HG03521 (cell line): ENCODE measurements at regions not wholly inside any gene's neighbourhood (a gene's known extent, or its start where the extent isn't known, plus 50 kb on each side); places are given as distances from the start of the nearest gene placed in this dataset.
"Not testable (repeated sequence)": the region's sequence is repeated elsewhere in the genome, so short reads cannot be mapped to it uniquely, and the experiment has no call there.

Experiments
- ATAC-seq: cut with Tn5 transposase; IDR thresholded peaks from one replicate; pipeline ENCODE4 v1.9.1; 2021; ENCODE audit warnings: mild to moderate bottlenecking, moderate library complexity; ENCODE audit not compliant: unreplicated experiment

- no peak for ATAC-seq
These were observed 562.5 kb upstream of the FAM98A start for GRCh38 chr2:34161549-34161948.

DNA sequence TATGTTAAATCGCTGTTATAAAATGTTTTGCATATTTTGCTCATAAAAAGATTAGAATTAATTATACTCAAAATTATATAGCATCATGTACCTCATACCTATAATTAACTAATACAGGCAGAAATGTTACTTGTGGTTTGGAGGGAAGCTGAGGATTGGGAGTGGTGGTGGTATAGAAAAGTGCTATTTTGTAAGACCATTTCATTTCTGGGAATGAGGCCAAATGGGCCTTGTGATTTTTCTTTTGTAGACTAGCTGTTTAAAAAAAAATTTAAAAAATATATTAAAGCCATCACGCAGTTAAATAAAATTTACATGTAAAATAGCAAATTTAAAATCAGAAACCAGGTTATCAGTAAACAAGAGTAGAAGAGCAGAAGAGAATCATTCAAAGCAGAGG, 560.8 kb upstream of the FAM98A start:
- ATAC-seq = no peak

DNA sequence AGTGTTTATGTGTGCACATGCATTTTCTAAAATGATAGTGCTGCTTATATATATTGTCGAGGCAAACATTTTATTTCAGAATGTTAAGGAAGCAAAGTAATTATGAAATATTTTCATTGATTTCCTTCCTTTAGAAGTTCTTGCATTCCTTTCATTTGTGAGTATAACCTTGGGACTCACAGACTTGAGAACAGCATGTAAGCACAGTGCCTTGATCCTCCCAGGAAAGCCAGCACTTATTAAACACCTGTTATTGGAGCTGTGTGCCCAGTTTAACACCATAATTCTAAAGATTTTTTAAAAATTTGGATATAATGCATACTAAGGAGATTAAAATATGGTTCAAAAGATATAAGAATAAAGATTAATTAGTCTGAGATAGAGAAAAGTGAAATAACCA, 554.4 kb upstream of the FAM98A start:
- no peak for ATAC-seq

DNA sequence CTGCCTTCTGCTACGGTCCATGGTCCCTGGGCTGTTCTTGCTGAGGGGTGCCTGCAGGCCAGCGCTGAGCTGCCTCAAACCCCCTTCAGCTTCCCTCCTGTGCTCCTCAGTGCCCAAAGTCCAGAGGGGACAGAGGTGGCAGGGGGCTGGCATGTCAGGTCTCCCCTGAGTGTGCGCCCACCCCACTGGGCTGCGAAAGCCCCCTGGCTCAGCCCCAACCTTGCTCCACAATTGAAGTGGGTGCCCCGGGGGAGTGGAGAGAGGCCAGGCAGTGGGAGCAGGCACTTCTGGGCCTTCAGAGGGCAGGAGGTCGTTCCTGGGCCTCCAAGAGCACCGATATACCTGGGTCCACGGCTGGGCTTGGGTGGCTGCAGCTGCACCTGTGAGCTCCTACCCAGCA, 548.7 kb upstream of the FAM98A start:
- ATAC-seq = no peak

DNA sequence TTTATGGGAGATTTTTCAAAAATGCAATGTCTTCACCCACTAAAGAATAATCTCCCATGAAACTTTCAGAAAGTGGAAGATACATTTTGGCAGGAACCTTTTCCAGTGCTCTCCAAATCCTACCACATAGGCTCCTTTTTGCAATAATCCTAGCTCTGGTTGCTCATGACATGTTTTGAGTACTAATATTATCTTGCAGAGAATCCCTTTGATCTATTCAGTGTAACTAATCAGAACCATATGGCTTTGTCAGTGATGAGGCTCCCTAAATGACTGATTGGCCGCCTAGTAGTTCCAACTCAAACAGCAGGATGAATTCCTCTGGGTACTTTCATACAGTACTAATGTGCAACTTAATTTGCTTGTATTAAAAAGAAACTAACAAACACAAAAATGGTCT, 544.0 kb upstream of the FAM98A start:
- no peak for ATAC-seq

- ATAC-seq = not testable (repeated sequence)
These were observed 543.5 kb upstream of the FAM98A start for GRCh38 chr2:34142531-34143008.

DNA sequence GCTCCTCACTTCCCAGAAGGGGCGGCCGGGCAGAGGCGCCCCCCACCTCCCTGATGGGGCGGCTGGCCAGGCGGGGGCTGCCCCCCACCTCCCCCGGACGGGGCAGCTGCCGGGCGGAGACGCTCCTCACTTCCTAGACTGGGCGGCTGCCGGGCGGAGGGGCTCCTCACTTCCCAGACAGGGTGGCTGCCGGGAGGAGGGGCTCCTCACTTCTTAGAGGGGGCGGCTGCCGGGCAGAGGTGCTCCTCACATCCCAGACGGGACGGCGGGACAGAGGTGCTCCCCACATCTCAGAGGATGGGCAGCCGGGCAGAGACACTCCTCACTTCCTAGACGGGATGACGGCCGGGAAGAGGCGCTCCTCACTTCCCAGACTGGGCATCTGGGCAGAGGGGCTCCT, 534.0 kb upstream of the FAM98A start:
- ATAC-seq = not testable (repeated sequence)

GRCh38 chr2:34126279-34126678, 527.2 kb upstream of the FAM98A start:
- no peak for ATAC-seq

DNA sequence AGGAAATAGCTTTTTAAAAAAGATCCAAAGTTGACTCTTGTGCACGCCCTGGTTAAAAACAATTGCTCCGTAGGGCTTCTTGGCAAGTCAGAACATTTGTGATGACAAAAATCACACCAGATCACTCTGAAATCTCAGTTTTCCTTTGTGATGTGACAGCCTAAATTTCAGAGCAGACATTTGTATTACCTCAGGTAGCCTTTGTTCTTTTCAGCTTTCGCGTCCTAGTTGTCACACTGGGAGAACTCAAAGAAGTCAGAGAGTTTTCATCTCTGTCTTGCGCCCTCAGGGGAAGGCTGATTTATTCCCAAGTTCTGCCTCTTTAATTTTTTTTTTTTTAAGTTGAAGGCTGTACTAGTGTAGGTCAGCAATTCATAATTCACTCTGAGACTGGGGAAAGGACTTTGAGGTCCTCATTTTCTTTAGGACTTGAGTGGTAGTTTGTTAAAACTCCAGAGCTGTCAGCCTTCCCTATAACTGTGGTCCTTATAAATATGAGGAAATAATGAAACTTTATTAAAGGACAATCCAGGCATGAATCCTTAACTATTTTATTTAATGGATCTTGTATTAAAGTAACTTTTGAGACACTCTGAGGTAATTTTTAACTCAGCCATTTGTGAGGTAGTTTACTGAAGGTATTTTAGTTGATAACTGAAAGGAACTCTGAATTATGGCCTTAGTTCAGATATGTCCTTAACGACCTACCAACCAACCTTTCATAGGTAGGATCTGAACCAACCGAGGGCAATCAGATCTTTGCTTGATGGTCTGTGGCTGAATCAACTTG, 525.1 kb upstream of the FAM98A start:
- no peak for ATAC-seq

GRCh38 chr2:34121076-34121475, 522.0 kb upstream of the FAM98A start:
- no peak for ATAC-seq

GRCh38 chr2:34115076-34115475, 516.0 kb upstream of the FAM98A start:
- no peak for ATAC-seq

DNA sequence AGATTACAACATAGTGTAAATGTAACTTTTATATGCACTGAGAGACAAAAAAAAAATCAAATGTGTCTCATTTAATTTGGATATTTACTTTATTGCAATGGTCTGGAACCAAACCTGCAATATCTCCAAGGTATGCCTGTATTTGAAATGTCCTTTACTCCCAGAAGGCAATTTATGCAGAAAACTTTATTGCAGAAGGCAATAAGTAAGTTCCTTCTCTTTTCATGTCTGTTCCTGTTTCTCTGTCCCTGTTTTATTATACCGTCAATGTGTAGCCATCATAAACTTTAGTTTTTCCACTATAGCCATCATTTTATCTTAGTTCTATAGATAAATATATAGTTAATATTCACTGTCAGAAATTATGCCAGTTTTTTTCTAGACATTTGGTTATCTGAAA, 513.1 kb upstream of the FAM98A start:
- ATAC-seq = no peak

GRCh38 chr2:34110392-34110791, 511.3 kb upstream of the FAM98A start:
- no peak for ATAC-seq

DNA sequence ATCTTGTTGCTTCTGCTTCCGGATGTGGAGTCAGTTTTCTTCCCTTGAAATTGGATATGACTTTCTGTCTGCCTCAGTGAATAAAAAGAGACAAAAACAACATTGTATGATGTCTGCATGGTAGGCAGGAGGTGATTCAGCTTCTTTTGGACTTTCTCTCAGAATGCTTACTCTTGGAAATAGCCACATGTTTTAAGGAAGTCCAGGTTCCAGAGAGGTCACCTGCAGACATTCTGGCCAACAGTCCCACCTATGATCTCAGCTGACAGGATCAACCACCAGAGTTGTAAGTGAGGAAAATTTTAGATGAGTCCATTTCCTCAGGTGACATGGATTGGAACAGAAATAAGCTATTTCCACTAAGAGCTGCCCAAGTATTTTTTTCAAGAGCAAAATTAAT, 508.7 kb upstream of the FAM98A start:
- ATAC-seq = no peak

DNA sequence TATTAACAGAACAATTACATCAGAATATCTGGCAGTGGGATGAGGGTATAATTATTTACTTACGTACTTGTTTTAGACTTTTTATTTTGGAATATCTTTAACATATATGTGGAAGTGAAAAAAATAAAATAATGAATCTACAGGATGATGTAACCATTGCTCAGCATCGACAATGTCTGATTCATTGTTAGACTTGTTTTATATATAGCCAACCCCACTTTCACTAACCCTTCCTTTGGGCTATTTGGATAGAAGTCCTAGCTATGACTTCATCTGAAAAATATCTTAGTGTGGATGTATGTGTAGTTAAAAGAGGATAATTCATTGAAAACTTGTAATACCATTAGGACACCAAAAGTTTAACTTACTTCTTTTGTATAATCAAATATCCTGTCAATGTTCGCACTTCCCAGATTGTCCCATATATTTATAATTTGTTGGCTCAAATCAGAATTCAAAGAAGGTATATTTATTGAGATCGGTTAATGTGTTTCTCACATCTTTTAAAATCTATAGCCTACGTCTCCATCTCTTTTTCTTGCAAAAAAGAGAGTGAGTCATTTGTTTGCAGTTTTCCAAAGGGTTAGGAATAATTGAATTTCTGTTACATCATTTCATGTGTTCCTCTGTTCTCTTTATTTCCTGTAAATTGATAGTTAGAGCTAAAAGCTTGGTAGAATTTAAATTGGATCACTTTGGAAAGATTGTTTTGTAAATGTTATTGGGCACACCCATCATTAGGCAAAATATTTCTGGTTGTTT, 506.1 kb upstream of the FAM98A start:
- ATAC-seq = no peak

GRCh38 chr2:34104601-34105000, 505.5 kb upstream of the FAM98A start:
- no peak for ATAC-seq

DNA sequence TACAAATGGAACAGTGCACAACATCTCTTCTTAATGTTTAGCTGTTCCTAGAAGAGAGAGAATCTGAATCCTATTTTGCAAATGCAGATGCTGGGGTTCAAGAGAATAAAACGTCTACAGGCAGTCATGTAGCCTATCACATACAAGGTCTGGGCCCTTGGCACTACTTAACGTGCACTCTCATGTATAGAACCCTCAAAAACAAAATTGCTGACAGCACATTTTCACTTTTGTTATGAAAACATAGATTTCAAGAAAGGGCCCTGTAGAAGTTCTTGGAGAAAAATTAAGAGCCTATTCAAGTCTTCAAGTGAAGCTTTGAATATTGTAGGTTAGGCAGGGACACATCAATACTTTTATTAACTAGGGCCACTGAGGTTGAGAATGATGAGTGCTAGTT, 504.3 kb upstream of the FAM98A start:
- ATAC-seq = no peak

GRCh38 chr2:34102339-34102738, 503.2 kb upstream of the FAM98A start:
- no peak for ATAC-seq

- no peak for ATAC-seq
These were observed 500.3 kb upstream of the FAM98A start for GRCh38 chr2:34099377-34099776.

- no peak for ATAC-seq
These were observed 499.2 kb upstream of the FAM98A start for GRCh38 chr2:34098256-34098655.

- no peak for ATAC-seq
These were observed 497.6 kb upstream of the FAM98A start for GRCh38 chr2:34096562-34097171.

GRCh38 chr2:34093790-34094189, 494.7 kb upstream of the FAM98A start:
- no peak for ATAC-seq
